K562 (cell line): ENCODE measurements at regions not wholly inside any gene's neighbourhood (a gene's known extent, or its start where the extent isn't known, plus 50 kb on each side); places are given as distances from the start of the nearest gene placed in this dataset.

Source experiments
- ATAC-seq: fragments of 200-7000 bp; cut with Tn5 transposase; 3 replicates; pipeline ENCODE4 v1.9.1; 2020; ENCODE audit warnings: moderate library complexity
- BruUV-seq: library from RNA; stranded (reverse); fragments of 400-500 nt; replicated peaks from 2 replicates; lab custom pipeline; 2021; lab: Mats Ljungman, UMichigan
- CTCF ChIA-PET: fragments of 300-600 bp; formaldehyde crosslinking; extraction: SDS; loops from one replicate; lab custom pipeline; 2021; ENCODE audit warnings: low intra/inter-chr PET ratio; lab: Yijun Ruan, JAX
- POLR2A ChIA-PET: fragments of 300-600, 350-650 bp; sonication (Branson Sonifier 250); formaldehyde crosslinking; extraction: SDS; loops from one replicate; lab custom pipeline; 2021; ENCODE audit warnings: antibody characterized with exemption, inconsistent platforms; lab: Yijun Ruan, JAX
- DNase-seq, 4 experiments: peaks; one replicate each; pipeline versions ENCODE4 v3.0.0 to v3.0.0-alpha.2; 2011 to 2018; ENCODE audit warnings: low spot score in 3 of 4, mixed read lengths in 3 of 4; ENCODE audit errors: extremely low read depth in 1 of 4
- FAIRE-seq: peaks from 2 replicates; lab custom pipeline; 2011; peaks lifted over from hg19 to GRCh38; lab: Jason Lieb, UNC
- H2AFZ ChIP-seq: 2 replicates; pipeline ENCODE4 v1.6.0; 2011; ENCODE audit warnings: low read depth, low read length, control low read depth, inconsistent platforms
- H3K27ac ChIP-seq: fragments of 200-600 bp; 3 replicates; pipeline ENCODE4 v1.8.0; 2011; ENCODE audit warnings: low read depth, mild to moderate bottlenecking, control low read depth, inconsistent platforms, low read length, moderate library complexity, mixed read lengths; ENCODE audit errors: extremely low read depth
- H3K27me3 ChIP-seq, 2 experiments: fragments of 300-600 bp in 1 of 2; 2 replicates in 1 of 2; 3 replicates in 1 of 2; pipeline versions ENCODE4 v1.6.0 to v1.8.0; 2011; ENCODE audit warnings: inconsistent platforms in 2 of 2, low read length in 2 of 2, mild to moderate bottlenecking in 1 of 2, mixed read lengths in 1 of 2, moderate library complexity in 1 of 2; ENCODE audit not compliant: control insufficient read depth in 2 of 2, insufficient read depth in 2 of 2
- H3K36me3 ChIP-seq: fragments of 300-600 bp; 3 replicates; pipeline ENCODE4 v1.8.0; 2011; ENCODE audit warnings: mild to moderate bottlenecking, low read length, inconsistent platforms; ENCODE audit not compliant: control insufficient read depth, insufficient read depth
- H3K4me1 ChIP-seq, 2 experiments: fragments of 200-600 bp in 1 of 2; replicated peaks in 1 of 2; 2 replicates in 1 of 2; 3 replicates in 1 of 2; pipeline versions ENCODE4 v1.5.1 to v1.8.0; 2011; ENCODE audit warnings: inconsistent platforms in 2 of 2, low read length in 2 of 2, mild to moderate bottlenecking in 1 of 2, mixed read lengths in 1 of 2, moderate library complexity in 1 of 2; ENCODE audit not compliant: control insufficient read depth in 2 of 2, insufficient read depth in 2 of 2
- H3K4me2 ChIP-seq: 2 replicates; pipeline ENCODE4 v1.6.1; 2011; ENCODE audit warnings: low read length, control low read depth, inconsistent platforms, mixed read lengths; ENCODE audit not compliant: insufficient read depth
- H3K4me3 ChIP-seq: fragments of 200-600 bp; sonication (generic), shearing (Covaris generic); 2 replicates; pipeline ENCODE4 v1.5.1; 2016; ENCODE audit warnings: control low read depth, inconsistent platforms
- H3K79me2 ChIP-seq: fragments of 200-600 bp; 3 replicates; pipeline ENCODE4 v1.8.0; 2011; ENCODE audit warnings: low read length, inconsistent platforms; ENCODE audit not compliant: control insufficient read depth, insufficient read depth
- H3K9ac ChIP-seq, 2 experiments: 2 replicates each; pipeline versions ENCODE4 v1.6.0 to v1.6.1; 2011; ENCODE audit warnings: low read depth in 2 of 2, low read length in 2 of 2, control low read depth in 1 of 2, inconsistent platforms in 1 of 2, mild to moderate bottlenecking in 1 of 2, mixed read lengths in 1 of 2; ENCODE audit not compliant: insufficient read depth in 1 of 2
- H3K9me1 ChIP-seq: one replicate; pipeline ENCODE4 v1.6.0; 2011; ENCODE audit warnings: inconsistent platforms, mild to moderate bottlenecking, low read length, moderate library complexity; ENCODE audit not compliant: control insufficient read depth, insufficient read depth
- H3K9me3 ChIP-seq: replicated peaks from 2 replicates; pipeline ENCODE4 v1.5.1; 2011; ENCODE audit warnings: low read depth, low read length, inconsistent platforms; ENCODE audit not compliant: control insufficient read depth, insufficient read depth
- H4K20me1 ChIP-seq: replicated peaks from 2 replicates; pipeline ENCODE4 v1.6.1; 2011; ENCODE audit warnings: low read length, inconsistent platforms, mixed read lengths; ENCODE audit not compliant: control insufficient read depth, insufficient read depth
- KLF16 ChIP-seq: IDR thresholded peaks from 2 replicates; pipeline ENCODE4 v1.6.1; 2016; ENCODE audit warnings: antibody characterized with exemption
- NEUROD1 ChIP-seq: fragments of 150-350 bp; IDR thresholded peaks from 2 replicates; pipeline ENCODE4 v1.6.1; 2014; ENCODE audit warnings: borderline replicate concordance, low read length, low read depth; ENCODE audit not compliant: partially characterized antibody
- RFX1 ChIP-seq: fragments of 450-650 bp; IDR thresholded peaks from 2 replicates; pipeline ENCODE4 v1.6.1; 2016; ENCODE audit warnings: mild to moderate bottlenecking, moderate library complexity
- SMARCC2 ChIP-seq: fragments of 450-650 bp; IDR thresholded peaks from 2 replicates; pipeline ENCODE4 v1.6.1; 2017; ENCODE audit warnings: antibody characterized with exemption, moderate library complexity, mild to moderate bottlenecking, low read depth
- ZNF384 ChIP-seq: IDR thresholded peaks from 2 replicates; pipeline ENCODE4 v1.6.1; 2012; ENCODE audit warnings: low read depth, low read length, improper control_type of control experiment
- WGBS: fragments of 100-300 bp; shearing (Covaris generic); methylation state at CpG from one replicate; pipeline ENCODE4 v1.1.6; 2016; ENCODE audit warnings: low coverage, mixed read lengths; ENCODE audit not compliant: insufficient coverage; ENCODE audit errors: missing lambda C conversion rate; 5-methylcytosine and 5-hydroxymethylcytosine counted together
- in situ Hi-C: fragments of 300-500 bp; cut with MboI; formaldehyde crosslinking; loops from 4 replicates; pipeline ENCODE4 v1.15.0; 2018; ENCODE audit warnings: inconsistent platforms, mixed read lengths
- intact Hi-C: fragments of 100-400 bp; cut with micrococcal nuclease; formaldehyde crosslinking; loops from 2 replicates; pipeline ENCODE4 v1.14.2; 2022
- TF ChIP-seq, protein P1 (sequence below), 2 experiments: fragments of 150-350 bp in 1 of 2; IDR thresholded peaks; 2 replicates each; pipeline ENCODE4 v1.6.1; 2012 to 2016; ENCODE audit warnings: low read depth in 2 of 2, low read length in 2 of 2, mild to moderate bottlenecking in 1 of 2, moderate library complexity in 1 of 2
- TF ChIP-seq, protein P2 (sequence below): fragments of 450-650 bp; conservative IDR thresholded peaks from 2 replicates; pipeline ENCODE4 v1.6.1; 2016; ENCODE audit warnings: missing genetic modification characterization, low read depth, mild to moderate bottlenecking, missing compliant biosample characterization, moderate library complexity
- TF ChIP-seq, protein P3 (sequence below): fragments of 150-350 bp; conservative IDR thresholded peaks from 2 replicates; pipeline ENCODE4 v1.6.1; 2014; ENCODE audit warnings: low read length
- TF ChIP-seq, protein P4 (sequence below): sonication (generic); formaldehyde crosslinking; IDR thresholded peaks from 2 replicates; pipeline ENCODE4 v1.8.1; 2023; ENCODE audit warnings: mild to moderate bottlenecking, missing genetic modification reagents
- TF ChIP-seq, protein P5 (sequence below): fragments of 450-650 bp; formaldehyde crosslinking; IDR thresholded peaks from 2 replicates; pipeline ENCODE4 v1.4.0; 2022; ENCODE audit warnings: mild to moderate bottlenecking, moderate library complexity

DNA sequence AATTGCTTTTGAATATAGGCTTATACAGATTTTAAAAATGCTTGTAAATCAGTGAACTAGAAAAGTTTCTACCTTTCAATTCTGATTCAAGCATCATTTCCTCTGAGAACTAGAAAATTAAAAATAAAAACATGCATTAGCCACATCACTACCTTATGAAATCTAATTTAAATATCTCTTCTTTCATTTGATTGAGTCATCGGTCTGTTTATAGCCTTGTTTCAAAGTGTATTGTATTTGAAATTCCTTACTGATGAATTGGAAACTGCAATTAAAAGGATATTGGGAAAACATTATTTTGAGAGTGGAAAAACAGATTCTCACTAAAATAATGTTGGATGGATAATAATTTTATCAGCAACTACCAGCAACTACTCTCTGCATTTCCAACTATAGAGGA lies 717.7 kb upstream of the FAM98A start (continued):
- TF ChIP-seq, protein P1, sequence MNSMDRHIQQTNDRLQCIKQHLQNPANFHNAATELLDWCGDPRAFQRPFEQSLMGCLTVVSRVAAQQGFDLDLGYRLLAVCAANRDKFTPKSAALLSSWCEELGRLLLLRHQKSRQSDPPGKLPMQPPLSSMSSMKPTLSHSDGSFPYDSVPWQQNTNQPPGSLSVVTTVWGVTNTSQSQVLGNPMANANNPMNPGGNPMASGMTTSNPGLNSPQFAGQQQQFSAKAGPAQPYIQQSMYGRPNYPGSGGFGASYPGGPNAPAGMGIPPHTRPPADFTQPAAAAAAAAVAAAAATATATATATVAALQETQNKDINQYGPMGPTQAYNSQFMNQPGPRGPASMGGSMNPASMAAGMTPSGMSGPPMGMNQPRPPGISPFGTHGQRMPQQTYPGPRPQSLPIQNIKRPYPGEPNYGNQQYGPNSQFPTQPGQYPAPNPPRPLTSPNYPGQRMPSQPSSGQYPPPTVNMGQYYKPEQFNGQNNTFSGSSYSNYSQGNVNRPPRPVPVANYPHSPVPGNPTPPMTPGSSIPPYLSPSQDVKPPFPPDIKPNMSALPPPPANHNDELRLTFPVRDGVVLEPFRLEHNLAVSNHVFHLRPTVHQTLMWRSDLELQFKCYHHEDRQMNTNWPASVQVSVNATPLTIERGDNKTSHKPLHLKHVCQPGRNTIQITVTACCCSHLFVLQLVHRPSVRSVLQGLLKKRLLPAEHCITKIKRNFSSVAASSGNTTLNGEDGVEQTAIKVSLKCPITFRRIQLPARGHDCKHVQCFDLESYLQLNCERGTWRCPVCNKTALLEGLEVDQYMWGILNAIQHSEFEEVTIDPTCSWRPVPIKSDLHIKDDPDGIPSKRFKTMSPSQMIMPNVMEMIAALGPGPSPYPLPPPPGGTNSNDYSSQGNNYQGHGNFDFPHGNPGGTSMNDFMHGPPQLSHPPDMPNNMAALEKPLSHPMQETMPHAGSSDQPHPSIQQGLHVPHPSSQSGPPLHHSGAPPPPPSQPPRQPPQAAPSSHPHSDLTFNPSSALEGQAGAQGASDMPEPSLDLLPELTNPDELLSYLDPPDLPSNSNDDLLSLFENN (IDR thresholded peaks at IDR 0.05; ENCODE audit: low read depth in 2 of 2, low read length in 2 of 2), result no peak

DNA sequence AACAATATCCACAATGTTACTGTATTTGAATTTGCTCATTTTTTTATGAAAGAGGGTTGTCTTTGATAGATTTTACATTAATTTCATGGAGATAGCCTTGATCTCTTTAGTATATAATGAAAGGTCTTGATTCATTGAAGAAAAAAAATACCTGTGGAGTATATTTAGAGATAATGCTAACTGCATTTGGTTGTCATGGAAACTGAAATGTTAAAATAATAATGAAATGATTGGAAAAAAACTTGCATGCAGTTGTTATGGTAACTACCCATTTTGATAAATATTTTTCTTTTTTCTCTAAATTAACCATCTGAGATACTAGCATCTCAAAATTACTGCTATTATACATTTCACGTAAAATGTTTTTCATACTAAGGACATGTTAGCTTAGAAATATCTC lies 712.7 kb upstream of the FAM98A start:
- Histone ChIP-seq H3K9me3 (no peaks in the 10 kb centered on the region), H3K9ac (no peak overlapping the region), H3K36me3 (no peaks in the 10 kb centered on the region), H3K9me1 (no peaks in the 10 kb centered on the region), H3K27me3 (no peaks in the 10 kb centered on the region), H3K4me3 (no peak overlapping the region), H4K20me1 (no peaks in the 10 kb centered on the region), H2AFZ (no peak overlapping the region), H3K4me1 (no peaks in the 10 kb centered on the region), H3K27ac (no peak overlapping the region), H3K4me2 (no peak overlapping the region), H3K79me2 (no peaks in the 10 kb centered on the region)
- ChIA-PET CTCF (no interaction called here), POLR2A (no interaction called here)
- FAIRE-seq (no peak), DNase-seq (no peak), ATAC-seq (no peak)
- 0% methylated on average over 1 of the region's 1 CpG for WGBS
- TF ChIP-seq ZNF384 (no peak), RFX1 (peak; percentile 59), NEUROD1 (no peak), KLF16 (no peak), SMARCC2 (no peak)
- TF ChIP-seq, protein P2, sequence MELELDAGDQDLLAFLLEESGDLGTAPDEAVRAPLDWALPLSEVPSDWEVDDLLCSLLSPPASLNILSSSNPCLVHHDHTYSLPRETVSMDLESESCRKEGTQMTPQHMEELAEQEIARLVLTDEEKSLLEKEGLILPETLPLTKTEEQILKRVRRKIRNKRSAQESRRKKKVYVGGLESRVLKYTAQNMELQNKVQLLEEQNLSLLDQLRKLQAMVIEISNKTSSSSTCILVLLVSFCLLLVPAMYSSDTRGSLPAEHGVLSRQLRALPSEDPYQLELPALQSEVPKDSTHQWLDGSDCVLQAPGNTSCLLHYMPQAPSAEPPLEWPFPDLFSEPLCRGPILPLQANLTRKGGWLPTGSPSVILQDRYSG (tag), result no peak
- TF ChIP-seq, protein P3, sequence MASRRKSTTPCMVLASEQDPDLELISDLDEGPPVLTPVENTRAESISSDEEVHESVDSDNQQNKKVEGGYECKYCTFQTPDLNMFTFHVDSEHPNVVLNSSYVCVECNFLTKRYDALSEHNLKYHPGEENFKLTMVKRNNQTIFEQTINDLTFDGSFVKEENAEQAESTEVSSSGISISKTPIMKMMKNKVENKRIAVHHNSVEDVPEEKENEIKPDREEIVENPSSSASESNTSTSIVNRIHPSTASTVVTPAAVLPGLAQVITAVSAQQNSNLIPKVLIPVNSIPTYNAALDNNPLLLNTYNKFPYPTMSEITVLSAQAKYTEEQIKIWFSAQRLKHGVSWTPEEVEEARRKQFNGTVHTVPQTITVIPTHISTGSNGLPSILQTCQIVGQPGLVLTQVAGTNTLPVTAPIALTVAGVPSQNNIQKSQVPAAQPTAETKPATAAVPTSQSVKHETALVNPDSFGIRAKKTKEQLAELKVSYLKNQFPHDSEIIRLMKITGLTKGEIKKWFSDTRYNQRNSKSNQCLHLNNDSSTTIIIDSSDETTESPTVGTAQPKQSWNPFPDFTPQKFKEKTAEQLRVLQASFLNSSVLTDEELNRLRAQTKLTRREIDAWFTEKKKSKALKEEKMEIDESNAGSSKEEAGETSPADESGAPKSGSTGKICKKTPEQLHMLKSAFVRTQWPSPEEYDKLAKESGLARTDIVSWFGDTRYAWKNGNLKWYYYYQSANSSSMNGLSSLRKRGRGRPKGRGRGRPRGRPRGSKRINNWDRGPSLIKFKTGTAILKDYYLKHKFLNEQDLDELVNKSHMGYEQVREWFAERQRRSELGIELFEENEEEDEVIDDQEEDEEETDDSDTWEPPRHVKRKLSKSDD, result no peak
- TF ChIP-seq, protein P4, sequence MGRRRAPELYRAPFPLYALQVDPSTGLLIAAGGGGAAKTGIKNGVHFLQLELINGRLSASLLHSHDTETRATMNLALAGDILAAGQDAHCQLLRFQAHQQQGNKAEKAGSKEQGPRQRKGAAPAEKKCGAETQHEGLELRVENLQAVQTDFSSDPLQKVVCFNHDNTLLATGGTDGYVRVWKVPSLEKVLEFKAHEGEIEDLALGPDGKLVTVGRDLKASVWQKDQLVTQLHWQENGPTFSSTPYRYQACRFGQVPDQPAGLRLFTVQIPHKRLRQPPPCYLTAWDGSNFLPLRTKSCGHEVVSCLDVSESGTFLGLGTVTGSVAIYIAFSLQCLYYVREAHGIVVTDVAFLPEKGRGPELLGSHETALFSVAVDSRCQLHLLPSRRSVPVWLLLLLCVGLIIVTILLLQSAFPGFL (CRISPR knock-in tag), result no peak
- TF ChIP-seq, protein P5, sequence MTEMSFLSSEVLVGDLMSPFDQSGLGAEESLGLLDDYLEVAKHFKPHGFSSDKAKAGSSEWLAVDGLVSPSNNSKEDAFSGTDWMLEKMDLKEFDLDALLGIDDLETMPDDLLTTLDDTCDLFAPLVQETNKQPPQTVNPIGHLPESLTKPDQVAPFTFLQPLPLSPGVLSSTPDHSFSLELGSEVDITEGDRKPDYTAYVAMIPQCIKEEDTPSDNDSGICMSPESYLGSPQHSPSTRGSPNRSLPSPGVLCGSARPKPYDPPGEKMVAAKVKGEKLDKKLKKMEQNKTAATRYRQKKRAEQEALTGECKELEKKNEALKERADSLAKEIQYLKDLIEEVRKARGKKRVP, result no peak
- no TSS peak for BruUV-seq
- intact Hi-C loops (no loop called here), in situ Hi-C loops (no loop called here)
